GM18867 (cell line): ENCODE measurements at regions not wholly inside any gene's neighbourhood (a gene's known extent, or its start where the extent isn't known, plus 50 kb on each side); places are given as distances from the start of the nearest gene placed in this dataset.
"Not testable (repeated sequence)": the region's sequence is repeated elsewhere in the genome, so short reads cannot be mapped to it uniquely, and the experiment has no call there.

Source experiments
- ATAC-seq: cut with Tn5 transposase; IDR thresholded peaks from one replicate; pipeline ENCODE4 v1.9.1; 2021; ENCODE audit warnings: mild to moderate bottlenecking, moderate library complexity; ENCODE audit not compliant: unreplicated experiment

DNA sequence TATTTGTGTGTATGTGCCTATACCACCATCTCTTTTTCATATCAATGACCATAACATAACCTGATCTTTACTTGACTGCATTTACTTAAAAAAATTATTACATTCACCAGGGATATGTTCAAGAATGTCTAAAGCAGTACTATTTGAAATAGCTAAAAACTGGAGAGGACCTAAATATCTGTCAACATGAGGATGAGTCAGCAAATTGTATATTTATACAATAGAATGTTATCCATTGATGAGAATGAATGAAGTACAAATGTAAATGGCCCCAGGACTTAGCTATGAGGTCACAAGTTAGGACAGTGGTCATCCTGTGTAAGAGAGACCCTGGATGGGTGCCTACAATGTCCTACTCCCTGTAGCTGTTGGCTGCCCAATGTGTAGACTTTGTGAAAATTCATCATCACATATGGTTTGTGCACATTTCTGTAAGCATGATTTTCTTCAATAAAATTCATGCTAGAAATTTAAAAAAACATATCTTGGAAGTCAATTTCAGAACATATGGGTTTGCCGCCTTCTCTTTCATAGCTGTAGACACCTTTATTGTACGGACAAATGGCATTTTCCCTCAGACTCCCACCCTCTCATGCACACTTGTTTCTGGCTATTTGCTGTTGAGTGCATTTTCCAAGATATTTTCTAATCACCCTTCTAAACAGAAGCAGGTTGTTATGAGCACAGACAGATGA lies 202.4 kb downstream of the CDH26 start:
- ATAC-seq, result no peak

DNA sequence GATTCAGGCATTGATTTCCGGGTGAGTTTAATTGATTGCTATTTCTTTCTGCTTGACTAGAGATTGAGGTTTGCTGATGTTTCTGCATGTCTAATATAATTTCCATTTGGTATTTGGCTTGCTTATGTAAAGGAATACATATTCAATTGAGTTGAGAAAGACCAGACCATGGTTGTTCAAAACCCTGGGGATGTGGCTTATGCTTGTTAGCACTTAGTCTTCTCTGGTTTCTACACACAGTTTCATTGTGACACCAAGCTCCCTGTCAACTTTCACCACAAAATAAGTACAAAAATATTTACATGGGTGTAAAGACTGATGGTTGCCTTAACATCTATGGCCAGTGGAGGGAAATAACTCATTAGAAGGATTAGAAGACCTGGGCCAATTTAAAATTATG lies 209.6 kb downstream of the CDH26 start:
- no peak for ATAC-seq

DNA sequence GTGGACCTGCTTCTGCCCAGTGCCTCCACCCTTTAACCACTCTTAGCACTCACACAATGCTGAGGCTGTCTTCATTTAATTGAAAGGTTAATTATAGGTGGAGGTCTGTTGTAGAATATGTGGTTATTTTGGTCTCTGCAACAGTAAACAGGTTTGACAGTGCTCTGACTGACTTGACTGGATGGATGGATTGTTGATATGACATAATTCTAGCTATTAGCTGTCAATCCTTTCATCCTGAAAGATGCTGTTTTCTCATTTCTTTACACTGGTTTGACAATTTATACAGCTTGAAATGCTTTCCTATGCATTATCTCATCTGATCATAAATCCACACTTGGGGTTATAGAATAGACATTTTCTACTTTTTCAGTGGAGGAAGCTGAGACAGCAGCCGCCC lies 210.7 kb downstream of the CDH26 start:
- no peak for ATAC-seq

DNA sequence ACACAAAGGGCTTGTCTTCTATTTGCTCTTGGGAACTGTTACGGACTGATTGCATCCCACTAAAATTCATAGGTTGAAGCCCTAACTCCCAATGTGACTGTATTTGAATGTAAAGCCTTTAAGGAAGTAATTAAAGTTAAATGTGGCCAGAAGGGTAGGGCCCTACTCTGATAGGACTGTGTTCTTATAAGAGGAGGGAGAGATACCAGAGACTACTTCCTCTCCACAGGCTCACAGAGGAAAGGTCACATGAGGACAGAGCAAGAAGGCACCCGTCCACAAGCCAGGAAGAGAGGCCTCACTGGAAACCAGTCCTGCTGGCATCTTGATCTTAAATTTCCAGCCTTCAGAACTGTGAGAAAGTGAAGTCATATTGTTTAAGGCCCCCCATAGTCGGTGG lies 211.9 kb downstream of the CDH26 start:
- no peak for ATAC-seq

DNA sequence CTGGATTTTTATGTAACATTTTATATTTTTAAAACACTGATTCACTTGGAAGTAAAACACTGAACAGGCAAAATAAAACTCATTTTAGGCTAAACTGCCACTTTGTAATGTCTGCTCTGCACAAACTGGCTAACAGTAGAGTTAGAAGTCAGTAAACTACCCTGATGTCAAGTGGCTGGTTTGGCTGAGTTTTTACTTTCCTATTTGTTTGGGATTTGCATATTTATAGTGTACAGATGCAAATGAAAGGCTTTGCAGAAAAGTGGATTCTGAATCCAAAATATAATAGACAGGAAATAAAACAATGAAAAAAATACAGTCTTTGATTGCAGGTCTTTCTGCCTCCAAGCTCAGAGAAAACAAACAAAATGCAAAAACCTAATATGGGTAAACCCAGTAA lies 213.1 kb downstream of the CDH26 start:
- ATAC-seq, result no peak

DNA sequence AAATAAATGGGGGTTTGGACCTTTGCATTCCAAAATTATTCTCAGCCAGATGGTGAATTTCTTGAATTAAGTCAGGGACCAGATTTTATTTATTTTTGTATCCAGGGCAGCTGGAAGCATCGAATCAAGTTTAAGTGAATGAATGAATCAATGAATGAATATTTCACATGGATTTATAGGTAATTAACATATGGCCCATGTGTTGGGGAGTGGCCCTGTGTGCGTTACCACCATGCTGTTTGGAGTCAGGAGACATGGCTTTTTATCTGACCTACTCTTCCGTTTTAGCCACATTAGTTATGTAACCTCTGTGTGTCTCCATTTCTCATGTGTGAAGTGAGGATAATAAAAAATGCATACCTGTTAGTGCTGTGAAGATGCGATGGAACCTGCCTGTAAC lies 213.5 kb downstream of the CDH26 start:
- ATAC-seq, result no peak

DNA sequence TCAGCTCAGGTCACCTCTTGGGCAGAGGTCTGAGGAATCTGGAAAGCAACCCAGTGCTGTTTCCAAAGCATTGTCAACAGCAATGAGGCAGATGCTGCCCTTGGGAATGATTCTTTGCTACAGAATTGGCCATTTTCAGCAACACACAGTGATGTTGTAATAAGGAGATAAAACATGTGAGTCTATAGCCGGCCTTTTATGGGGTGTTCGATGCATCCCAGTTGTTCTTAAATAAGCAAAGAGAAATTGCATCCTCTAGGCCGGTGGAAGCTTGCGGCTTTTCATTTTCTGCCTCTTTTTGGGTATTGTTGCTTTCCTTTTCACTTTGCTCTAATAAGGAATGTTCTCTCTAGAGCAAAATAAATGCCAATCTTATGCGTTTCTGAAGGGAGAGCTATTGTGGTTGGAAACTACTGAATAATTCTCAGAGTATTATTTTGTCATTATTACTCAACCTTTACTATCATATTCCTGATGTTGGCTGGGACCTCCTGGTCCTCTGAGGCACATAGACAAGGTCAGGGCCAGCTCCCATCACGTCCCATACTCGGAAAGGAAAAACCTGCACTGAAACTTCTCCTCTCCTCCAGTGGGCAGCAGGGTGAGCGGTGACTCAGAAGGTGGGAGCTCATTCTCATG lies 214.2 kb downstream of the CDH26 start:
- ATAC-seq, result no peak

DNA sequence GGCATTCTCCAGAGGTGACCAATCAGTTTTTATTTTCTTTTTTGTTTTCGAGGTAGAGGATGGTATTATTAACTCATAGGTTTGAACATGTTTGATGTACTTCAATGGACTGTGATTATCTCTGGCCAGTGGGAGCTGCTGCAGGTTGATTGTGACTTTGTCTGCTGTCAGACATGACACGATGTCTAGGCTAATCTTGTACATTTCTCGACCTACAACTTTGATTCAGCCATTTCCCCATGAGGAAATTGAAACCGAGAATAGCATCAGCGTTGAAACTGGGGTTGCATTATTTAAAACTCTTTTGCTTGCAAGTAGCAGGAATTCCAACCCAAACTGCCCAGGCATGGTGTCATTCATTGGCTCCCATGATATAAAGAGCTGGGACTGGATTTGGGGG lies 218.9 kb downstream of the CDH26 start:
- ATAC-seq, result no peak

DNA sequence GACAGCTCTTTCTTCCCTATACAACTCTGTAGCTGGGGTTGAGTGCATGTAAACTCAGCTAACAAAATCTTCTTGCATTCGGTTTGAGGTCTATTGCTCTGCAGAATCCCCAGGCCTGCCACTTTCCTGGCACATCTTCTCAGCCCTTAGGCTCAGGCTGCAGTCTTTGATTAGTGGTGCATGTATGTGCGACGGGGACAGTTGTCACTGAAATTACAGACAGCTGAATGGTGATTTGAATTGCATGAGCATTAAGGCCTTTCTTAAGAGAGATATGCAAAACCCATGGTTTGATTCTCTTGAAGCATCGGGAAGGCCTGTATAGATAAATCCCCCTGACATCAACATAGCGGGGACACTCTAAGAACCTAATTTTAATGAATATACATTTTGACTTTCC lies 222.8 kb downstream of the CDH26 start:
- no peak for ATAC-seq

DNA sequence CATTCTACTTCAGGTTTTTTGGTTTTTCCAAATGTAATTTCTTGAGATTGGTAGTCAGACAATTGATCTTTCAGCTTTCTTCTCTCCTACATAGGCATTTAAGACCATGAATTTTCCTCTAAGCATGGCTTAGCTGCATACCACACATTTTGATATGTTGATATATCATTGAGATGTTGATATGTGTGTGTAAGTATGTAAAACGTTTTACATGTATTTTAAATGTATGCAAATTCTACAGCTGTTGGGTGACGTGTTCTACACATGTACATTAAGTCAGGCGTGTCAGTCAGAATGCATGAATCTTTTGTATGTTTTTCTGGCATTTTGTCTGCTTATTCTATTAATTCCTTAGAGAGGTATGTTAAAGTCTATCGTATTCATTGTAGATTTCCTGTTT lies 228.2 kb downstream of the CDH26 start:
- no peak for ATAC-seq

DNA sequence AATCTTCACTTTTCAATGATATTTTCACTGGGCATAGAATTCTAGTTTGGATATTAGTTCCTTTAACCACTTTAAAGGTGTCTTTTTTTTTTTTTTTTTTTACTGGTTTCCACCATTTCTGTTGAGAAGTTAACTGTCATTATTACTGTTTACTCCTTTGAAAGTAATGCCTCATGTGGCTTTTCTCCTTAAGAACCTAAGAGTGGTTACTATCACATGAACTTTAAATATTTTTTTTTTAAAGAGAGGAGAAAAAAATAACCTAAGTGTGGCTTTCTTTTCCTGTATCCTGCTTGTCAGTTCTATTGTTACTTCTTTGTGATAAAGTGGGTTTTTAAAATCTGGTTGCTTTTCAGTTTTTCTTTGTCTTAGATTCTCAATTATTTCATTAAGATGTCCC lies 229.5 kb downstream of the CDH26 start:
- no peak for ATAC-seq

DNA sequence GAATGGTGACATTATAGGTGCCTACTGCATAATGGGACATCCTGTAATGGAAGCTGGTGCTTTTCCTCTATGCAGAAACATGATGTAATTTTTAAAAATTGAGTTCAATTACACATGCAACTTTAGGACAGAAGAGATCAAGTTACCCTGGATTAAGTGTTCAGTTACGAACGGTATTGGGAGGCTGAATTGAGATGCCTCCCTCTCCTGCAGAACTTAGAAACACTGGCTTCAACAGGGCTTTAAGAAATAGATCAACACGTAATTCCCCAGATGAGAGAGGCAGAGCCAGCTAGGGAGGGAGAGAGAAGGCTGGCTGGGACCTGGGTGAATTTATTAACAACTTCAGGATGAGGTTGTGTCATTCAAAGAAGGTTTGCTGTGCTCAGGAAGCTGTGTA lies 232.8 kb downstream of the CDH26 start:
- ATAC-seq, result no peak

DNA sequence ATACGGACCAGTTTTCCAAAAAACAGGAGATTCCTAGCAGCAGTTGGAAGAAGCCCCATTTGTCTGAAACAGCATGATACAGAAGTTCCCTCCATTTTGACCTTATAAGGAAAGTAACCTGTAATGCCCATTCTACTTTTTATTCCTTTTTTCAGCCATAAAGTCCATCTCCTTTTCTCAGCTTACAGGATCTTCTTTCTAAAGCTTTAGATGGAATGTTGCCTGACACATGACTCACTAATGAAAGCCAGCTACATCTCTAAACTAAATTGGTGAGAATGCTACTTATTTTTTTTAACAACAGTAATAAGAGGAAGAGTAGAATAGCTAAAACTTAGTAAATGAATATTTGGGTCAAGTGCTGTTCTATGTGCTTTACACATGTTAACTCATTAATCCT lies 234.1 kb downstream of the CDH26 start:
- no peak for ATAC-seq

DNA sequence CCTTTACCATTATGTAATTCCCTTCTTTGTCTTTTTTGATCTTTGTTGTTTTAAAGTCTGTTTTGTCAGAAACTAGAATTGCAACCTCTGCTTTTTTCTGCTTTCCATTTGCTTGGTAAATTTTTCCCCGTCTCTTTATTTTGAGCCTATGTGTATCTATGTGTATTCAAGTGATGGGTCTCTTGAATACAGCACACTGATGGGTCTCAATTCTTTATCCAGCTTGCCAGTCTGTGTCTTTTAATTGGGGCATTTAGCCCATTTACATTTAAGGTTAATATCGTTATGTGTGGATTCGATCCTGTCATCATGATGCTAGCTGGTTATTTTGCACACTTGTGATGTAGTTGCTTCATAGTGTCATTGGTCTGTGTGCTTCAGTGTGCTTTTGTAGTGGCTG lies 240.9 kb downstream of the CDH26 start:
- ATAC-seq, result not testable (repeated sequence)

DNA sequence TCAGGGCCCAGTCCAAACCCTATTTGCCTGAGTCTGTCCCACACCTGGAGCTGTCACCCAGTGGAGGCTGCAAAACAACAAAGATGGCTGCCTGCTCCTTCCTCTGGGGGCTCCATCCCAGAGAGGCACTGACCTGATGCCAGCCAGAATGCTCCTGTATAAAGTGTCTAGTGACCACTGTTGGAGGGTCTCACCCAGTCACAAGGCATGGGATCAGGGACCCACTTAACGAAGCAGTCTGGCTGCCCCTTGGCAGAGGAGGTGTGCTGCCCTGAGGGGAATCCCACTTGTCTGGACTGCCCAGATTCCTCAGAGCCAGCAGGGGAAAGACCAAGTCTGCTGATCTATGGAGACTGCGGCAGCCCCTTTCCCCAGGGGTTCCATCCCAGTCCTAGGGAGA lies 241.6 kb downstream of the CDH26 start:
- no peak for ATAC-seq

DNA sequence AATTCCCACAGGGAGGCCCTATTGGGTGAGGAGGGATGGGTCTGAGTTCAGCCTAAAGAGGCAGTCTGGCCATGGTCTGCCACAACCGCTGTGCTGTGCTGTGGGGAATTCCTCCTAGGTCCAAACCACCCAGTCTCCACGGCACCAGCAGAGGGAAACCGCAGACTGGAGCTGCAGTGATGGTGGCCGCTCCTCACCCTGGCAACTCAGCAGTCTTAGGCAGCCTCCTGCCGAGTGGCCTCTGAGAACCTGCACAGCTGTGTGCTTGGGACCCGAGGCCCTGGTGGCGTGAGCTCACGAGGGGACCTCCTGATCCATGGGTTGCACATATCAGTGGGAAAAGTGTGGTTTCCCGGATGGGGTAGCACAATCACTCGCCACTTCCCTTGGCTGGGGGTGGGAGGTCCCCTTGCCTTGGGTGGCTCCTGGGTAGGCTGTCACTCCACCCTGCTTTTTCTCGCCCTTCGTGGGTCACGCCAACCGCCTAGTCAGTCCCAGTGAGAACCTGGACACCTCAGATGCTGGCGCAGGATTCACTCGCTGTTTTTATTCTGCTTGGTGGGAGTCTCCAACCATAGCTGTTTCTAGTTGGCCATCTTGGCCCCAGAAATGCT lies 242.2 kb downstream of the CDH26 start:
- no peak for ATAC-seq

DNA sequence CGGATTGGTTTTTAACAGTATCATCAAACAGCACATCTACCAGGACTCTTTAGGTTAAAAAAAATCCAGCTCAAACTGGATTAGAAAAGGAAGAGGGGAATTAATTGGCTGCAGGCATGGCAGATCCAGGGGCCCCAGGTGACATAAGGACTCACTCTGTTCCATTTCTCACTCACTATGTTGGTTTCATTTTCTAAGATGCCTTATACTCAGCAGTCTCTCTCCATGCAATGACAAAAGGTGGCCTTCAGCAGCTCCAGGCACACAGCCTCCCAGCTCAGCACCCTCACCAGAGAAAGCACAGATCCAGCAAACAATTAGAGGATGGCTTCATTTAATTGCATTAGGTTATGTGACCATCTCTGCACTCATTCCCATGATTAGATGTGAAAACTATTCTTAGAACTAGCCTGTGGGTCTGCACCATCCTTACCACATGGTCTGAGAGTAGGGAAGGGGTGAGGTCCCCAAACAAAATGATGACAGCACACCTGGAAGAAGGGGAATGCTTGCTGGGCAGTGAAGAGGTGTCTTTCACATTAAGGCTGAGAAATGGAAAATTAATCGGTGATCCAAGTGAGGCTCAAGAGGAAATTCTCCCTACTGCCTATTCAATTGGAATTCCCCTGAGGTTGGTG lies 243.1 kb downstream of the CDH26 start:
- ATAC-seq, result no peak

DNA sequence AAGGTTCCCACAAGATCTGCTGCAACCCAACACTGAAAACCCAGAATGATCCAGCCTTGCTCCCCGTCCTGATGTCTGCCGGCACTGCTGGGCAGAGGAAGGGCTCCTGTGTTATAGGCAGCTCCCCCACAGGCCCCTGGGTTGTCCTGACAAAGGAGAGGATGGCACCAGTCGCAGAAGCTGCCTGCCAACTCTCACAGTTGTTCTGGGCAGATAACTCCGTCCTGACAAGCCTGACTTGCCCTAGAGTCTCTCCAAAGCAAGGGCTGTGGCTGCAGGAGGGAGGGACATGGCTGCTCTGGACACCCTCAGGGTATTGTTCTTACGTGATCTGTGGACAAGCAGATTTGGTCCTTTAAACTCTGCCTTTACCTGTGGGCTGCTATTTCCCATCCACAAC lies 243.8 kb downstream of the CDH26 start:
- ATAC-seq, result no peak

DNA sequence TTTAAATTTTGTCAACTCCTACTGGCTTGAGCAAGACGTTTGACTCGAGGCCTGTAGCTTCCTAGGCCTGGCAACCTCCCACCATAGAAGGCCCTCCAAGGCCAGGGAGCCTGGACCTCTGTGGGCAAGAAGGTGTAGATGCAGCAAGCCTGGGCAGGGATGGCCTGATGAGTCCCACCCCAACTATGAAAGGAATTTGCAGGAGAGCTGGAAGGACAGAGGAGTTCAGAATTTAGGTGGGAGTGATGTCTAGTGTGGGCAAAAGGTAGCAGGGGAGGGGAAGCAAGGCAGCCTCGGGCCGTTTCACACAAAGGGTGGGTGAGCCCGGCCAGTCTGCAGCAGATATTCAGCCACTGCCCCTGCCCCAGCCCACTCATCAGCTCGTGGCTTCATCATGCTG lies 245.2 kb downstream of the CDH26 start:
- ATAC-seq, result no peak

DNA sequence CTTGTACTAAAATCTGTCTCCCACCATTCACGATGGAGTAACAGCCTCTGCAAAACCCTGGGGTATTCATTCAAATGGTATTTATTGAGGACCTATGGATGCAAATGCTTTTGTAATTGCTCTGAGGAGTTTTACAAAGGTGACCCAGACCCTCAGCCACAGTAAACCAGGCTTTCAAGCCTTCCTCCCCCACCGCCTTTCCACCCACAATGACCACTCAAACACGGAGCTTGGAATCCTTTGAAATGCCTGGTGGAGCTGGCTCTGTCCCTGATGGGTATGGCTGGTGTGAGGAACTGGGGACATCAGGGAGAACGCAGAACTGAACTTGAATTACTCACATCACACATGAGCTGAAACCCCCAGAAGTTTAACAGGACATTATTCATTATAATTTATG lies 246.4 kb downstream of the CDH26 start:
- ATAC-seq, result no peak

DNA sequence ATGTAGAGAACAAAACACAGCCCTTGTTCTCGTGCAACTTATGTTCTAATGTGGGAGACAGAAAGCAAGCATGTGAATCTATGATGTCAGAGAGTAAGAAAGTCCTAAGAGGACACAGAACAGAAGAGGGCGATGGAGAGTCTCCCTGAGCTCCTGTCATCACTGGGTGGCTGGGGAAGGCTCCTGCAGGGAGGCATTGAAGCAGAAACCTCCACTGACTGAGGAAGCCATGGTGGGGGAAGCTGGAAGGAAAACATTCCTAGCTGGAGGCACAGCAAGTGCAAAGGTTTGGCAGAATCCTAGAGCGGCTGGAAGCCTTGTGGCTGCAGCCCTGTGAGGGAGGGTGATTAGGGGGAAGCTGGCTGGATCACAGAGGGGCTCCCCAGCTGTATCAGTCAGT lies 248.0 kb downstream of the CDH26 start:
- ATAC-seq, result no peak

DNA sequence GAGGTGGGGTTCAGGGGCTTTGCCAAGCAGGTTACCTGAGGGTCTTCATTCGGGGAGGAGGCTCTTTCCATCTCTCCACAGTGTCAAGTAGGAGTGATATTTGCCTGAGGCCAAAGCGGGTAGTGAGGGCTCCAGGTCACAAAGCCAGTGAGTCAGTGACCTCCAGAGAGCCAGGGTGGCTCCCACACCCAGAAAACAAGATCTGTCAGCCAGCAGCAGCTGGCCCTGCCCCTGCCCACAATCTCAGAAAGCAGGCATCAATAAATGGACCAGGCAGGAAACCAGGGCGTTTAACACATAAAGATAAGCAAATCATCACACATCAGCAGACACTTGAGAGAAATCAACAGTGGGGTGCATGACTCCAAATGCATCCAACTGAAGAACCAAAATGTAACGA lies 250.8 kb downstream of the CDH26 start:
- no peak for ATAC-seq
